ENCODE measurements at regions not wholly inside any gene's neighbourhood (a gene's known extent, or its start where the extent isn't known, plus 50 kb on each side); places are given as distances from the start of the nearest gene placed in this dataset.

- H3K4me3 Mint-ChIP-seq = no peak overlapping the region
- no peaks in the 10 kb centered on the region for H3K36me3 Mint-ChIP-seq
- no peaks in the 10 kb centered on the region for H3K27me3 Mint-ChIP-seq
- 83% methylated on average over 1 of the region's 3 CpGs for WGBS (ENCODE audit: insufficient coverage)
- no peak overlapping the region for H3K27ac Mint-ChIP-seq
- ChIA-PET POLR2A (no interaction called here), CTCF (no interaction called here)
- H3K4me1 ChIP-seq (ENCODE audit: control insufficient read depth in 1 of 2, extremely low read depth in 1 of 2, insufficient read depth in 2 of 2, low read length in 2 of 2) = no peaks in the 10 kb centered on the region
- H3K36me3 ChIP-seq (ENCODE audit: control insufficient read depth in 2 of 2, extremely low read depth in 1 of 2, insufficient read depth in 1 of 2, low read length in 1 of 2) = no peaks in the 10 kb centered on the region
- ATAC-seq (replicated peaks in 1 of 4) (no peak), DNase-seq (no peak)
- no peaks in the 10 kb centered on the region for H3K9me3 ChIP-seq
- no peak overlapping the region for H3K4me3 ChIP-seq (ENCODE audit: control insufficient read depth in 1 of 2, extremely low read depth in 1 of 2, low read length in 1 of 2)
- H3K4me1 Mint-ChIP-seq = no peaks in the 10 kb centered on the region
- H3K27me3 ChIP-seq (replicated peaks in 1 of 2; ENCODE audit: control insufficient read depth in 2 of 2, extremely low read depth in 1 of 2, insufficient read depth in 2 of 2, low read length in 1 of 2) = no peaks in the 10 kb centered on the region
- no peak overlapping the region for H3K27ac ChIP-seq (ENCODE audit: low read length)
- H3K9me3 Mint-ChIP-seq = peaks cover 4 to 13% (median 9%) of the 10 kb centered on the region in 3 donors
Observed at GRCh38 chr4:170705907-170706306, 616.2 kb upstream of the AADAT start.

- Mint-ChIP-seq H3K27me3 (no peaks in the 10 kb centered on the region), H3K27ac (no peak overlapping the region), H3K36me3 (no peaks in the 10 kb centered on the region), H3K9me3 (peaks cover 0 to 13% (median 10%) of the 10 kb centered on the region in 3 donors), H3K4me1 (no peaks in the 10 kb centered on the region), H3K4me3 (no peak overlapping the region)
- ATAC-seq (replicated peaks in 1 of 4) (no peak), DNase-seq (no peak)
- ChIA-PET POLR2A (no interaction called here), CTCF (no interaction called here)
- Histone ChIP-seq H3K4me3 (ENCODE audit: control insufficient read depth in 1 of 2, extremely low read depth in 1 of 2, low read length in 1 of 2) (no peak overlapping the region), H3K9me3 (no peaks in the 10 kb centered on the region), H3K36me3 (ENCODE audit: control insufficient read depth in 2 of 2, extremely low read depth in 1 of 2, insufficient read depth in 1 of 2, low read length in 1 of 2) (no peaks in the 10 kb centered on the region), H3K27me3 (replicated peaks in 1 of 2; ENCODE audit: control insufficient read depth in 2 of 2, extremely low read depth in 1 of 2, insufficient read depth in 2 of 2, low read length in 1 of 2) (no peaks in the 10 kb centered on the region), H3K4me1 (ENCODE audit: control insufficient read depth in 1 of 2, extremely low read depth in 1 of 2, insufficient read depth in 2 of 2, low read length in 2 of 2) (no peaks in the 10 kb centered on the region), H3K27ac (ENCODE audit: low read length) (no peak overlapping the region)
- WGBS (ENCODE audit: insufficient coverage) = 100% methylated on average over 1 of the region's 5 CpGs
Observed at GRCh38 chr4:170700064-170700463, 610.3 kb upstream of the AADAT start.

DNA sequence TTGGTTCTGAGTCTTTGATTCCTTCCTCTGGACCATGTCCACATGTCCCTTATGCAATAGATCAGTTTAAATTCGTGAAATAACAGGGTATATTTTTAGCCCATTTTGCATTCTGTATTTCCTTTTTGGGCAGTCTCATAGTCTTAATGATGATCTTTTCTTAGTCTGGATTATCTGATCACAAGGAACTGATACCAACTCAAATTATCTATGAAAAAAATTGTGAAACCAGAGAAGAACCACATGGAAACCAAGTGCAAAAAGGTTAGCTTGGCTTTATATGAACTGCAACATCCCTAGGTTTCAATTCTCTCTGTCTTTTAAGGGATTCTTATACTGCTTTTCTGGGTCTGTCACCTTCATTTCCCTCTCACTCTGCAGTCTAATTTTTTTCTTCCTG lies 608.6 kb upstream of the AADAT start:
- no peak overlapping the region for H3K27ac ChIP-seq (ENCODE audit: low read length)
- peaks cover 6 to 17% (median 7%) of the 10 kb centered on the region in 3 donors for H3K9me3 Mint-ChIP-seq

DNA sequence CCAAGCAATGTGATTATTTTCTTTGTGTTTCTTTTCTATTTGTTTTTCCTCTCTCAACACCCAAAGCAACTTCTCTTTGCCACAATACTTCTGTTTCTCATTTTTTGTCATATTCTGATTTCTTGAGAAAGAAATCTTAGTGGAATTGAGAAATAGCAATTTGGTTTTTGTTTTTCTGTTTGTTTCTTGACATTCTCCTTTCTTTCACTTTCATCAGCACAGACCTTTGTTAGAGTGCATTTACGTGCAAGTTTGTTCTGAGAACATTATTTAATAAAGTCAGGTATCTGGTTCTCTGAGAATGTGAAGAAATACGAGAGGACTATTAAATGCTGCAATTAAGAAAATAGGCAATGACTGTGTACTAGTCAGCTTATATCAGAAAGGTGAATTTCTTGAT lies 608.1 kb upstream of the AADAT start:
- H3K27me3 Mint-ChIP-seq = no peaks in the 10 kb centered on the region
- H3K9me3 Mint-ChIP-seq = peaks cover 6 to 20% (median 7%) of the 10 kb centered on the region in 3 donors
- no CpG with 5 or more reads among the region's 2 CpGs for WGBS (ENCODE audit: insufficient coverage)
- no peak for ATAC-seq (replicated peaks in 1 of 4)
- Histone ChIP-seq H3K27me3 (replicated peaks in 1 of 2; ENCODE audit: control insufficient read depth in 2 of 2, extremely low read depth in 1 of 2, insufficient read depth in 2 of 2, low read length in 1 of 2) (no peaks in the 10 kb centered on the region), H3K4me3 (ENCODE audit: control insufficient read depth in 1 of 2, extremely low read depth in 1 of 2, low read length in 1 of 2) (no peak overlapping the region), H3K27ac (ENCODE audit: low read length) (no peak overlapping the region), H3K36me3 (ENCODE audit: control insufficient read depth in 2 of 2, extremely low read depth in 1 of 2, insufficient read depth in 1 of 2, low read length in 1 of 2) (no peaks in the 10 kb centered on the region), H3K4me1 (ENCODE audit: control insufficient read depth in 1 of 2, extremely low read depth in 1 of 2, insufficient read depth in 2 of 2, low read length in 2 of 2) (no peaks in the 10 kb centered on the region), H3K9me3 (no peaks in the 10 kb centered on the region)
- CTCF ChIA-PET = no interaction called here
- POLR2A ChIA-PET = no interaction called here
- H3K4me3 Mint-ChIP-seq = no peak overlapping the region
- H3K36me3 Mint-ChIP-seq = no peaks in the 10 kb centered on the region
- H3K27ac Mint-ChIP-seq = no peak overlapping the region
- H3K4me1 Mint-ChIP-seq = no peaks in the 10 kb centered on the region
- no peak for DNase-seq

More for the DNA sequence above, 608.6 kb upstream of the AADAT start:
- no peak overlapping the region for H3K27ac Mint-ChIP-seq
- DNase-seq (no peak), ATAC-seq (replicated peaks in 1 of 4) (no peak)
- no peaks in the 10 kb centered on the region for H3K36me3 ChIP-seq (ENCODE audit: control insufficient read depth in 2 of 2, extremely low read depth in 1 of 2, insufficient read depth in 1 of 2, low read length in 1 of 2)
- ChIA-PET CTCF (no interaction called here), POLR2A (no interaction called here)
- H3K9me3 ChIP-seq = no peaks in the 10 kb centered on the region
- H3K27me3 ChIP-seq (replicated peaks in 1 of 2; ENCODE audit: control insufficient read depth in 2 of 2, extremely low read depth in 1 of 2, insufficient read depth in 2 of 2, low read length in 1 of 2) = no peaks in the 10 kb centered on the region
- H3K4me1 Mint-ChIP-seq = no peaks in the 10 kb centered on the region
- no peak overlapping the region for H3K4me3 ChIP-seq (ENCODE audit: control insufficient read depth in 1 of 2, extremely low read depth in 1 of 2, low read length in 1 of 2)
- no peaks in the 10 kb centered on the region for H3K27me3 Mint-ChIP-seq
- no peaks in the 10 kb centered on the region for H3K4me1 ChIP-seq (ENCODE audit: control insufficient read depth in 1 of 2, extremely low read depth in 1 of 2, insufficient read depth in 2 of 2, low read length in 2 of 2)
- WGBS (ENCODE audit: insufficient coverage) = no CpG with 5 or more reads among the region's 1 CpG
- no peaks in the 10 kb centered on the region for H3K36me3 Mint-ChIP-seq
- no peak overlapping the region for H3K4me3 Mint-ChIP-seq

DNA sequence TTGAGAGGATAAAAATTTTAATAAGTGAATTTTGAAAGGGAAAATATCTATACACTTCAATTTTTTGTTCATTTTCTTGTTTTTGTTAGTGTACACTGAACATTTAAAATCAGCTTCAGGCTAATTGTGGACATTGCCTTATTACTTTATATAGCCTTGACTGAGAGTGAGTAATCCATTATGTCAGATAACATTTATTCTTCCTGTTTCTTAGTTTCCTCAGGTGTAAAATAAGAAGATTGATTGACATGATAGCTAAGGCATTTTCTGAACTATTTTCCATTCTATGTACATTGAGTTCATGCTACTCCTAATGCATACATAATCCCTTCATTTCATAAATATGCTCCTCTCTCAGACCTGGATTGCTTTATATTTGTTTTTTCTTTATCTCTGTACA lies 607.3 kb upstream of the AADAT start:
- ATAC-seq (replicated peaks in 1 of 4) (no peak), DNase-seq (no peak)
- H3K4me3 Mint-ChIP-seq = no peak overlapping the region
- no peaks in the 10 kb centered on the region for H3K9me3 ChIP-seq
- no peaks in the 10 kb centered on the region for H3K36me3 ChIP-seq (ENCODE audit: control insufficient read depth in 2 of 2, extremely low read depth in 1 of 2, insufficient read depth in 1 of 2, low read length in 1 of 2)
- no peak overlapping the region for H3K27ac Mint-ChIP-seq
- H3K4me1 Mint-ChIP-seq = no peaks in the 10 kb centered on the region
- no peak overlapping the region for H3K4me3 ChIP-seq (ENCODE audit: control insufficient read depth in 1 of 2, extremely low read depth in 1 of 2, low read length in 1 of 2)
- no peaks in the 10 kb centered on the region for H3K27me3 ChIP-seq (replicated peaks in 1 of 2; ENCODE audit: control insufficient read depth in 2 of 2, extremely low read depth in 1 of 2, insufficient read depth in 2 of 2, low read length in 1 of 2)
- H3K27me3 Mint-ChIP-seq = no peaks in the 10 kb centered on the region
- no peaks in the 10 kb centered on the region for H3K4me1 ChIP-seq (ENCODE audit: control insufficient read depth in 1 of 2, extremely low read depth in 1 of 2, insufficient read depth in 2 of 2, low read length in 2 of 2)
- peaks cover 6 to 20% (median 7%) of the 10 kb centered on the region in 3 donors for H3K9me3 Mint-ChIP-seq
- H3K27ac ChIP-seq (ENCODE audit: low read length) = no peak overlapping the region
- no peaks in the 10 kb centered on the region for H3K36me3 Mint-ChIP-seq
- ChIA-PET POLR2A (no interaction called here), CTCF (no interaction called here)

GRCh38 chr4:170691168-170691567 lies 601.4 kb upstream of the AADAT start:
- no peaks in the 10 kb centered on the region for H3K4me1 Mint-ChIP-seq
- H3K36me3 Mint-ChIP-seq = no peaks in the 10 kb centered on the region

GRCh38 chr4:170687751-170688150 lies 598.0 kb upstream of the AADAT start:
- H3K27ac Mint-ChIP-seq = no peak overlapping the region
- H3K4me3 ChIP-seq (ENCODE audit: control insufficient read depth in 1 of 2, extremely low read depth in 1 of 2, low read length in 1 of 2) = no peak overlapping the region
- no peaks in the 10 kb centered on the region for H3K4me1 Mint-ChIP-seq
- no peaks in the 10 kb centered on the region for H3K9me3 ChIP-seq
- H3K27me3 Mint-ChIP-seq = no peaks in the 10 kb centered on the region
- H3K36me3 ChIP-seq (ENCODE audit: control insufficient read depth in 2 of 2, extremely low read depth in 1 of 2, insufficient read depth in 1 of 2, low read length in 1 of 2) = no peaks in the 10 kb centered on the region
- POLR2A ChIA-PET = no interaction called here
- H3K36me3 Mint-ChIP-seq = no peaks in the 10 kb centered on the region
- no peaks in the 10 kb centered on the region for H3K27me3 ChIP-seq (replicated peaks in 1 of 2; ENCODE audit: control insufficient read depth in 2 of 2, extremely low read depth in 1 of 2, insufficient read depth in 2 of 2, low read length in 1 of 2)
- no peak overlapping the region for H3K27ac ChIP-seq (ENCODE audit: low read length)
- CTCF ChIA-PET = interaction anchor here in 1 of 2 donors (0.6 kb wide), 1 partner anchor 620 kb away, joined by 3 read pairs; no protein-coding TSS in a partner anchor
- ATAC-seq (replicated peaks in 1 of 4) = no peak
- no peaks in the 10 kb centered on the region for H3K4me1 ChIP-seq (ENCODE audit: control insufficient read depth in 1 of 2, extremely low read depth in 1 of 2, insufficient read depth in 2 of 2, low read length in 2 of 2)
- H3K9me3 Mint-ChIP-seq = peaks cover 0 to 11% (median 6%) of the 10 kb centered on the region in 3 donors
- DNase-seq = no peak
- H3K4me3 Mint-ChIP-seq = no peak overlapping the region
- WGBS (ENCODE audit: insufficient coverage) = 72% methylated on average over 2 of the region's 6 CpGs

More at GRCh38 chr4:170691168-170691567, 601.4 kb upstream of the AADAT start:
- Mint-ChIP-seq H3K4me3 (no peak overlapping the region), H3K27ac (no peak overlapping the region), H3K9me3 (peaks cover 7 to 17% (median 10%) of the 10 kb centered on the region in 3 donors), H3K27me3 (no peaks in the 10 kb centered on the region)
- Histone ChIP-seq H3K9me3 (no peaks in the 10 kb centered on the region), H3K36me3 (ENCODE audit: control insufficient read depth in 2 of 2, extremely low read depth in 1 of 2, insufficient read depth in 1 of 2, low read length in 1 of 2) (no peaks in the 10 kb centered on the region), H3K4me3 (ENCODE audit: control insufficient read depth in 1 of 2, extremely low read depth in 1 of 2, low read length in 1 of 2) (no peak overlapping the region), H3K27ac (ENCODE audit: low read length) (no peak overlapping the region), H3K4me1 (ENCODE audit: control insufficient read depth in 1 of 2, extremely low read depth in 1 of 2, insufficient read depth in 2 of 2, low read length in 2 of 2) (no peaks in the 10 kb centered on the region), H3K27me3 (replicated peaks in 1 of 2; ENCODE audit: control insufficient read depth in 2 of 2, extremely low read depth in 1 of 2, insufficient read depth in 2 of 2, low read length in 1 of 2) (no peaks in the 10 kb centered on the region)
- no peak for DNase-seq
- no peak for ATAC-seq (replicated peaks in 1 of 4)
- ChIA-PET CTCF (no interaction called here), POLR2A (no interaction called here)

Measured in T-cell (primary cell).